Keratinocyte (primary cell): ENCODE measurements at regions not wholly inside any gene's neighbourhood (a gene's known extent, or its start where the extent isn't known, plus 50 kb on each side); places are given as distances from the start of the nearest gene placed in this dataset.
A peak's percentile ranks its signal among the peaks of the same experiment; 100 is the strongest.

ENCODE experiments used
- DNase-seq: peaks from one replicate; pipeline ENCODE4 v3.0.0-alpha.2; 2011; ENCODE audit warnings: low read depth, missing footprints, low spot score
- FAIRE-seq: peaks from 2 replicates; lab custom pipeline; 2011; peaks lifted over from hg19 to GRCh38; lab: Jason Lieb, UNC
- H2AFZ ChIP-seq: 2 replicates; pipeline ENCODE4 v1.6.0; 2012; ENCODE audit warnings: low read length, control low read depth, inconsistent platforms; ENCODE audit not compliant: control insufficient read depth
- H3K27ac ChIP-seq: 2 replicates; pipeline ENCODE4 v1.5.1; 2011; ENCODE audit warnings: low read length; ENCODE audit not compliant: control insufficient read depth, insufficient read depth
- H3K27me3 ChIP-seq: 3 replicates; pipeline ENCODE4 v1.6.0; 2011; ENCODE audit warnings: low read length; ENCODE audit not compliant: control insufficient read depth, insufficient read depth; ENCODE audit errors: extremely low read depth
- H3K36me3 ChIP-seq, 2 experiments: 2 replicates in 1 of 2; 3 replicates in 1 of 2; pipeline ENCODE4 v1.5.1; 2011; ENCODE audit warnings: low read length in 2 of 2, mild to moderate bottlenecking in 1 of 2; ENCODE audit not compliant: control insufficient read depth in 2 of 2, insufficient read depth in 2 of 2; ENCODE audit errors: extremely low read depth in 1 of 2
- H3K4me1 ChIP-seq: 3 replicates; pipeline ENCODE4 v1.5.1; 2011; ENCODE audit warnings: low read length; ENCODE audit not compliant: control insufficient read depth, insufficient read depth; ENCODE audit errors: extremely low read depth
- H3K4me2 ChIP-seq: 3 replicates; pipeline ENCODE4 v1.6.0; 2011; ENCODE audit warnings: low read depth, low read length; ENCODE audit not compliant: control insufficient read depth, insufficient read depth; ENCODE audit errors: extremely low read depth
- H3K4me3 ChIP-seq, 3 experiments: fragments of 200-600 bp in 1 of 3; sonication (generic) in 1 of 3; 2 replicates in 2 of 3; 3 replicates in 1 of 3; pipeline ENCODE4 v1.5.1; 2011 to 2016; ENCODE audit warnings: low read length in 3 of 3, mild to moderate bottlenecking in 3 of 3, control low read depth in 2 of 3, inconsistent platforms in 1 of 3, low read depth in 1 of 3, mixed read lengths in 1 of 3, mixed run types in 1 of 3, moderate library complexity in 1 of 3; ENCODE audit not compliant: control insufficient read depth in 2 of 3, insufficient read depth in 2 of 3; ENCODE audit errors: extremely low read depth in 1 of 3
- H3K79me2 ChIP-seq: 2 replicates; pipeline ENCODE4 v1.6.0; 2012; ENCODE audit warnings: low read length; ENCODE audit not compliant: control insufficient read depth, insufficient read depth
- H3K9ac ChIP-seq: 3 replicates; pipeline ENCODE4 v1.6.0; 2011; ENCODE audit warnings: low read length; ENCODE audit not compliant: control insufficient read depth, insufficient read depth; ENCODE audit errors: extremely low read depth
- H3K9me1 ChIP-seq: 3 replicates; pipeline ENCODE4 v1.6.0; 2011; ENCODE audit warnings: low read length; ENCODE audit not compliant: control insufficient read depth, insufficient read depth; ENCODE audit errors: extremely low read depth
- H3K9me3 ChIP-seq: 2 replicates; pipeline ENCODE4 v1.5.1; 2012; ENCODE audit warnings: low read depth, low read length; ENCODE audit not compliant: control insufficient read depth
- H4K20me1 ChIP-seq: 3 replicates; pipeline ENCODE4 v1.6.0; 2011; ENCODE audit warnings: low read length; ENCODE audit not compliant: control insufficient read depth, insufficient read depth; ENCODE audit errors: extremely low read depth
- EZH2 ChIP-seq: IDR thresholded peaks from one replicate; pipeline ENCODE4 v1.6.1; 2012; ENCODE audit warnings: inconsistent platforms, mild to moderate bottlenecking, low read length, moderate library complexity
- dilution Hi-C: fragments of 300-500 bp; cut with MboI; formaldehyde crosslinking; loops from one replicate; pipeline ENCODE4 v1.7.0; 2020; ENCODE audit warnings: low sequenced_read_pairs; ENCODE audit not compliant: extremely low pct_ligation_motif_present
- TF ChIP-seq, protein P1 (sequence below), 3 experiments: IDR thresholded peaks in 1 of 3; conservative IDR thresholded peaks in 1 of 3; optimal IDR thresholded peaks in 1 of 3; 2 replicates in 2 of 3; 3 replicates in 1 of 3; pipeline versions ENCODE3 to v1.5.1; 2011; ENCODE audit warnings: low read length in 3 of 3, mild to moderate bottlenecking in 3 of 3, moderate library complexity in 2 of 3, control low read depth in 1 of 3, inconsistent platforms in 1 of 3; ENCODE audit not compliant: insufficient read depth in 2 of 3; ENCODE audit errors: extremely low read depth in 1 of 3

DNA sequence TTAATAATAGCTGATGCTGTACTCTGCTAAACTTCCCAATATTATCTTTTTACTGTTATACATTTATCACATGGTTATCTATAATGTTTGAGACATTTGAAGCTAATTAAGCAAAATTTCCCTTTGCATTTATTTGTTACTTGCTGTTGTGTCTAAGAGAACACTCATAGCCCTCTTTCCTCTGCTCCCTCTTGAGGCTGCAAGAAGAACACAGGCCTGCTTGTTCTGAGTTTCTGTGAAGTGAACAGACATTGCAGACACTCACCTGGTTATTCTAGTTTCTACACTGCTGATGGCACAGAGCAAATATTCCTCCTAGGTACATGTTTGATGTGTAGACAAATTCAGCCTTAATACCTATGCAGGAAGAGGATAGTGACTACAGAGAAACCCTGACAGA, 367.8 kb downstream of the GASK1B start:
- Histone ChIP-seq H3K27ac (no peak overlapping the region), H3K79me2 (no peaks in the 10 kb centered on the region), H3K9me1 (no peaks in the 10 kb centered on the region), H3K9me3 (no peaks in the 10 kb centered on the region), H3K27me3 (no peaks in the 10 kb centered on the region), H3K36me3 (no peaks in the 10 kb centered on the region), H3K9ac (no peak overlapping the region), H3K4me2 (no peak overlapping the region), H4K20me1 (no peaks in the 10 kb centered on the region), H2AFZ (no peak overlapping the region), H3K4me3 (no peak overlapping the region), H3K4me1 (no peaks in the 10 kb centered on the region)
- DNase-seq (no peak), FAIRE-seq (no peak)
- dilution Hi-C loops = no loop called here
- TF ChIP-seq, protein P1, sequence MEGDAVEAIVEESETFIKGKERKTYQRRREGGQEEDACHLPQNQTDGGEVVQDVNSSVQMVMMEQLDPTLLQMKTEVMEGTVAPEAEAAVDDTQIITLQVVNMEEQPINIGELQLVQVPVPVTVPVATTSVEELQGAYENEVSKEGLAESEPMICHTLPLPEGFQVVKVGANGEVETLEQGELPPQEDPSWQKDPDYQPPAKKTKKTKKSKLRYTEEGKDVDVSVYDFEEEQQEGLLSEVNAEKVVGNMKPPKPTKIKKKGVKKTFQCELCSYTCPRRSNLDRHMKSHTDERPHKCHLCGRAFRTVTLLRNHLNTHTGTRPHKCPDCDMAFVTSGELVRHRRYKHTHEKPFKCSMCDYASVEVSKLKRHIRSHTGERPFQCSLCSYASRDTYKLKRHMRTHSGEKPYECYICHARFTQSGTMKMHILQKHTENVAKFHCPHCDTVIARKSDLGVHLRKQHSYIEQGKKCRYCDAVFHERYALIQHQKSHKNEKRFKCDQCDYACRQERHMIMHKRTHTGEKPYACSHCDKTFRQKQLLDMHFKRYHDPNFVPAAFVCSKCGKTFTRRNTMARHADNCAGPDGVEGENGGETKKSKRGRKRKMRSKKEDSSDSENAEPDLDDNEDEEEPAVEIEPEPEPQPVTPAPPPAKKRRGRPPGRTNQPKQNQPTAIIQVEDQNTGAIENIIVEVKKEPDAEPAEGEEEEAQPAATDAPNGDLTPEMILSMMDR (optimal IDR thresholded peaks at IDR 0.05 in 1 of 3, IDR thresholded peaks at IDR 0.05 in 1 of 3, conservative IDR thresholded peaks at IDR 0.05 in 1 of 3; ENCODE audit: extremely low read depth in 1 of 3, insufficient read depth in 2 of 3, low read length in 3 of 3) = peak; percentile 8 to 40 (median 19)
- TF ChIP-seq EZH2 = no peak

DNA sequence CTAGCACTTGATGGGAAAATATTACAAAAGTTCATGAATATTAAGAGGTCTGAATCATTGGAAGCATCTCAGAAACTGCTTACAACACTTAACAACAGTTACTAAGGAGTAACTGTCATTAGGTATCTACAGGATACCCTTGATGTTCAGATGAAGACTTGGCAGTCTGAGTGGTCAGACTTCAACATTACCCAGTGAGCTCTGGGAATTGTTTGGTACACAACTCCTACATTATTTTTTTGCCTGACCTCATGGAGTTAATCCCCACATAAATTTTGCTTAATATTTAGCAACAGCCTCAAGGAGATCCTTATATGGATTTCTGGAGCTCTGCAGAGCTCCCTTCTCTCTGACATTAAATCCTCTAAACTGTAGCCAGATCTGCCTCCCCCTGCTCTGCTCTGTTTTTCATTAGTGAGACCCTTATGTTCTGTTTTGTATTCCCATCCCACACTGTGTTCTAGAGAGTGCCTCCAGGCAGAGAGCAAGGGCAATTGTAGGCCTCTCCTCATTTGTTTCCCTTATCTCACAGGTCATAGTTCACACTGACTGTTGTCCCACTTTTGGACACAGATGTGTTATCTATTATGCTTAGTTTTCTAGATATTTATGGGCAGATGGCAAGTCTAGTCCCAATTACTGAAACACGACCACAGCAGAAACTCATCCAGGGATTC, 368.8 kb downstream of the GASK1B start:
- no peaks in the 10 kb centered on the region for H3K27me3 ChIP-seq
- no peaks in the 10 kb centered on the region for H3K9me1 ChIP-seq
- H3K9ac ChIP-seq = no peak overlapping the region
- H3K4me2 ChIP-seq = no peak overlapping the region
- H3K79me2 ChIP-seq = no peaks in the 10 kb centered on the region
- no peak for TF ChIP-seq EZH2
- TF ChIP-seq, protein P1 (optimal IDR thresholded peaks at IDR 0.05 in 1 of 3, IDR thresholded peaks at IDR 0.05 in 1 of 3, conservative IDR thresholded peaks at IDR 0.05 in 1 of 3; ENCODE audit: extremely low read depth in 1 of 3, insufficient read depth in 2 of 3, low read length in 3 of 3) = no peak
- DNase-seq (no peak), FAIRE-seq (no peak)
- no peaks in the 10 kb centered on the region for H3K4me1 ChIP-seq
- no peak overlapping the region for H2AFZ ChIP-seq
- dilution Hi-C loops = no loop called here
- no peak overlapping the region for H3K27ac ChIP-seq
- no peak overlapping the region for H3K4me3 ChIP-seq
- H4K20me1 ChIP-seq = no peaks in the 10 kb centered on the region
- no peaks in the 10 kb centered on the region for H3K9me3 ChIP-seq
- no peaks in the 10 kb centered on the region for H3K36me3 ChIP-seq
